ENCODE measurements at regions not wholly inside any gene's neighbourhood (a gene's known extent, or its start where the extent isn't known, plus 50 kb on each side); places are given as distances from the start of the nearest gene placed in this dataset.

DNA sequence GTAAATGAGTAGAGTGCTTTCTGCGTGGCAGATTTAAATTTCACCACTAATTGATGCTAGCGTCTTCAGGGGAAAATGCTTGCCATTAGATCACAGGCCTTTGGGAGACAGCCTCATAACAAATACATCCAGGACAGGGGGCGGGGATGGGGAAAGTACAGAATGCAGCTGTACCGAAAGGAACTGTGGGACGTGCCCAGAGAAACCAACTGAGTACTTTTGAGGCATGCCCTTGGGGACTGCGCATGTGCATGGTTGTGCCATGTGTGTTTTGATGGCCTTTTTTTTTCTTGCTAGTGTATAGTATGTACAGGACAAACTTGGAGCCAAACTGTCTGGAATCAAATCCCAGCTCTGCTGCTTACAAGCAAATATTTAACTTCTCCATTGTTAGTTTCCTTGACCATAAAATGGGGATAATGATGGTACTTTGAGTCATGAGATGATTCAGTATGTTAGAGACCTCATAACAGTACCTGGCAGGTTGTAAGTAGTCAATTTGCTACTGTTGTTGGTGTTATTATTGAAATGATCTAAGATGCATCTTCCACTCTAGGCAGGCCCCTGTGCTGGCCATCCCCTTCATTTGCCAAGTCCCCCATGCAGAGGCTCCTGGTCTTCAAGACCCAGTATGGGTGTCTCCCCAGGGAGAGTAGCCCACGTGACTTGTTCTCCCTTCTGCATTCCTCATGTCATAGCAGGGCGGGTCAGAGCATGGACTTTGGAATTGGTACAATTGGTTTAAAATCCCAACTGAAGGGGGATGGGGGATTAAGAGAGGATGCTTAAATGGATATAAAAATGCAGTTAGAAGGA is 68.3 kb upstream of the NPAS1 start:
- TF ChIP-seq CTCF (IDR thresholded peaks at IDR 0.05) (no peak), POLR2A (IDR thresholded peaks at IDR 0.05) (no peak), POLR2AphosphoS5 (IDR thresholded peaks at IDR 0.05; ENCODE audit: insufficient read depth in 1 of 2, low read depth in 1 of 2) (peak in 1 of 2 donors; percentile 15)

Measured in vagina (tissue), 2 donors.